ENCODE measurements at regions not wholly inside any gene's neighbourhood (a gene's known extent, or its start where the extent isn't known, plus 50 kb on each side); places are given as distances from the start of the nearest gene placed in this dataset.
"Not testable (repeated sequence)": the region's sequence is repeated elsewhere in the genome, so short reads cannot be mapped to it uniquely, and the experiment has no call there.

DNA sequence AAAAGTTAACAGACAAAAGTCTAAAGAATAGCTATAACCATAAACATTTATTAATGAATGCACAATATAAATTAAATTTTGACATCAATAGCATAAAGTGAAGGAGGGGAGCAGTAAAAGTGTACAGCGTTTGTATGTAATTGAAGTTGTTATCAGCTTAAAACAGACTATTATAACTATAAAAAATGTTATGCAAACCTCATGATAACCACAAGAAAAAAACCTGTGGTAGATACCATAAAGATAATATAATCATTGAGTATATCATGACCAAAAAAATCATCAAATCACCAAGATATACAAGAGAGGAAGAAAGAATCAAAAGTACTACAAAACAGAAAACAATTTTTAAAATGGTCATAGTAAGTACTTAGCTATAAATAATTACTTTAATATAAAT lies 122.1 kb upstream of the ID2 start:
- DNase-seq, result no peak

DNA sequence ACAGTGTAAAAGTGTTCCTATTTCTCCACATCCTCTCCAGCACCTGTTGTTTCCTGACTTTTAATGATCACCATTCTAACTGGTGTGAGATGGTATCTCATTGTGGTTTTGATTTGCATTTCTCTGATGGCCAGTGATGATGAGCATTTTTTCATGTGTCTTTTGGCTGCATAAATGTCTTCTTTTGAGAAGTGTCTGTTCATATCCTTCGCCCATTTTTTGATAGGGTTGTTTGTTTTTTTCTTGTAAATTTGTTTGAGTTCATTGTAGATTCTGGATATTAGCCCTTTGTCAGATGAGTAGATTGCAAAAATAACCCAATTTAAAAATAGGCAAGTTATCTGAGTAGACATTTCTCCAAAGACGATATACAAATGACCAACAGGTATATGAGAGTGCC lies 120.2 kb upstream of the ID2 start:
- DNase-seq, result not testable (repeated sequence)

DNA sequence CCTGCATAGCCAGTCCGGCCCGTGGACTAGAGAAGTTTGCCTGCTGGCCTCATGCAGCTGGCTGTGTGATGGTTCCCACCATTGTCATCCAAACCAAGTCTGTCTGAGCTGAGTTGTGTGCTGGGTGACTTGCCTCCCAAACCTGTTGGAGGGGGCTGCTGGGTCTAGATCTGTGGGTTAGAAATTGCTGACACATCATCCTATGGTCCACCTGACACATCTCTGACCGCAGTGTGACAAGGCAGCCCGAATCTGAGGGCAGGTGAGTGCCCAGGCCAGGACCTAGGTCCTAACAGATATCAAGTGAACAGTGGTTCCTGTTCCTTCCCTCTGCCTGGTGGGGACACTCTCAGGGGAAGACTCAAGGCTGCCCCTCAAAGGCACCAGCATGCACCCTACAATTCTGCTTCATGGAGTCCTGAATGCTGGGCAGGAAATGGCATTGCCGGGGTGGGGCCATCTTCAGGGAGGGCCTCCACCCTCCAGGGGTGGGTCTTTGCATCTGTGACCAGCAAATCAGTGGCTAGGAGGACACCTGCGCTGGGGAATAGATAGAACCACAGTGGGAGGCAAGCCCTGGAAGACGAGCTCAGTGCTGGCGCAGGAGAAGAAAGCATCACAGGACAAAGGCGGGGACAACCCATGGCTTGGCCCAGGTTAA lies 117.9 kb upstream of the ID2 start:
- DNase-seq, result no peak

DNA sequence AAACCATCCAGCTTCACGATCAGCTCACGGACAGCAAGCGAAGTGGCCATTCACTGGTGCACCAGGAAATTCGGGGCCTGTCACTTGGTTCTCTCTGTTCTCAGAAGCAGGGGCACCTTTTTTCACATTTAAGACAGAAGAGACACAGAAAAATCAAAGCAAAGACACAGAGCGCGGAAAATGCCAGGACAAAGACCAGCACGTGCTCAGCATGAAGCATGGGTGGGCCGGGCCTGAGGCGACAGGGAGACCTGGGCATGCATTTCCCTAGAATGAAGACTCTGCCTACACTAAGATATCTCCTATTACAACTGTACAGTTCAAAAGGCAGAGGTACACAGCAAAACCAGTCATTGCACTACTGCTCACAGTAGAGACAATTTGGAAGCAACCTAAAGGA lies 117.4 kb upstream of the ID2 start:
- DNase-seq, result no peak

DNA sequence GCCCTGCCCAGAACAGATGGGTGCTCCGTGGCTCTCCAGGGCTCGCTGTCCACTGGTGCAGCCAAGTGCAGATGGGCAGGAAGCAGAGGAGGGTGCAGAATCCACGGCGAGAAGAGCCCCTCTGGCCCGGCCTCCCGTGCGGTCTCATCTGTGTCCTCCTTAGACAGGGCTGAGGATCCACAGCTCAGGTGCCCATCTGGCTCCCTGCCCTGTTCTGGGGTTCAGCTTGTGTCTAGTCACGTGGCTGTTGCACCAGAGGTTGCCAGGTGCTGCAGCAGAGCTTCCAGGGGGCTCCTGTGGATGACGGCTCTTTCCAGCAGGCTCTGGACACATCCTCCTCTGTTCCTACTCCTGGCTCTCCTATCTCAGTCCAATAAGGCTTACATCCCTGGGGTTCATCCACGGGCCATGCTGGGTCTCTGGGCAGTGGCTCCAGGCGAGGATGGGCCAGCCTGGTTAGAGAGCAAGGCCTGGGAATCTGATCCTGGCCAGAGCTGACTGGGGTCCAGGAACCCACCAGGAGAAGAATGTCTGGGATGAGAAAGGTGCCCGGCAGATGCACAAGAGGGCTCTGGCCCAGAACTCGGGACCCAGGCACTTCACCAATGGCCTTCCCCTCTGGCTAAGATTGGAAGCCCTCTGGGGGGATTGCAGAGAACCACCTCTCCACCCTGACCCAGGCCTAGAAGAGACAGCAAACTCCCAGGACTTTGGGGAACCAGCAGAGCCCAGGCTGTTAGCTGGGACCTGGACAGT lies 116.3 kb upstream of the ID2 start:
- no peak for DNase-seq

DNA sequence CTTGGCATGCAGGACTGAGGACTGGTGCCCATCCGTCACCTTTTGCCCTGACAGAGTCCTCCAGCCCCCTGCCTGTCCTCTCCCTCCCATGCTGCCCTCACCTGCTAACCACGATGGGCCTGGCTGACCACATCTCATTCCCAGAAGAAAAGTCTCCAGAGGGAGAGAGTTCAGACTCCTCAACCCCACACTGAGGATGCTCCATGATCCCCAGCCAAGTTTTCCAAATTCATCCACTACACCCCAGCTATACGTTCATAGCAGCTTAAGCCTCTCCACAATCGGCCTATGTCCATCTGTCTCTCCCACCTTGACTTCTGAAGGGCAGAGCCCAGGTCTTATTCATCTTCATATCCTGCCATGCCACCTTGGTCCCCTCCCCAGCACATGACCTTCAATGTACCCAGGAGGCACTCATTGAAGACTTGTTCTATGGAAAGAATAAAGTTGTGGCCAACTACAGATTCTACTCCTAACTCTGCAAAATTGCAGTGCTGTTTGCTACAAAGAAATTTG lies 115.6 kb upstream of the ID2 start:
- DNase-seq, result no peak

DNA sequence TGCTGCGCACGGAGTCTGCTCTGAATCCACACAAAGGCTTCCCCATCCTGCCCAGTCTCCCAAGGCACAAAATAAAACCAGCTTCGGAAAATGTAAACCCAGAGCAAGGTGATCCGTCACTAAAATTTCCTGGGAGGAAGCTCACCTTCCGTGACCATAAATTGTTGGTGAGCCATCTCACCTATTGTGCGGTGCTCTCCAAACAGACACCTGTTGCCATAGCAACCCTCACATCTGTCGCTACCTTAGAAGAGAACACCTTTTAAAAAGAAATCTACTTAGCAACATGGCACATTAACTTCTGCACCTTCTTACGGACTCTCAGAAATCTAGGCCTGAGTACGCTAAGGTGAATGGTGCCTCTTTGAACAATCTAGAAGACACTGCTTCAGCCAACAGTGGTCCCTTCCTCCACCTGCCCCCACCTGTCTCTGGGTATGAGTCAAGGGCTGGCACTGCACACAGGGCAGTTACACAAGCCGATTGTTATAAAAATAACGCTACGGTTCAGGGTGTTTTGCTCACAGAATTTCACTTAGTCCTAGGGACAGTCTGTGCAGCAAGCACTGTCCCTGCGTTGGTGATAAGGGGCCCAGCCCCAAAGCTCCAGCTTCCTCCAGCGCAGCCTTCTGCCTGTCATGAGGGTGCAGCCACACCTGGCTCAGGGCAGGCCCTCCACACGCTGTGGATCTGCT lies 114.9 kb upstream of the ID2 start:
- no peak for DNase-seq

DNA sequence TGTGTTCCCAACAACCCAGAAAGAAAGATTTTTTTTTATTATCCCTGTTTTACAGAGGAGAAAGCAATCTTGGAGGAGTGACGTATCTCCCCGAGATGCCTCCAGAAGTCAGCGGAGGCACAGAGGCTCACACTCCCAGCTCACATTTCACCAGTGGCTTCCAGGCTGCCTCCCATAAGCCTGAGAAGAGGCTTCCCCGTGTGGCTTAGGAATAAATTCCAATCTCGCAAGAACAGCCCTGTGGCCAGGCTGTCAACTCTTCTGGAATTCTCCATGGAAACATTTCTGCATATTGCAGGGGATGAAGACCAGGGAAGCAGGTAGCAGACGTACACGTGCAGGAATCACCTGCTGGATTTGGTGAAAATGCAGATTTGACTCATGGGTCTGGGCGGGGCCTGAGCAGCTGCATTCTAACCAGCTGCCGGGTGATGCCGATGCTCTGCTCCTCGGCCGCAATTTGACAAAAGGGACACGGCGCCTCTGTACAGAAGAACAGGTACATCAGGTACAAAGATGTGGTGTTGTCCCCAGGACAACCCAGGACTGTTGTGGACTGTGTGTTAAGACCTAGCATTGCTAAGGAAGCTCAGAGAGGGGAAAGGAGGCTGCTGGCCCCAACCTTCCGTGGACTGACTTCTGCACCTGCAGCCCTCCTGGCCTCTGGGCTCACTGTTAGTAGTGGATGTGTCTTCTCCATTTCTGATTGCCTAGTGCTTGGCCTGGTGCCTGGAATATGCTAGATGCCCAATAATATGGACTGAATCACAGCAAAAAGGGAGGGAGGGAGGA lies 114.2 kb upstream of the ID2 start:
- DNase-seq, result no peak

DNA sequence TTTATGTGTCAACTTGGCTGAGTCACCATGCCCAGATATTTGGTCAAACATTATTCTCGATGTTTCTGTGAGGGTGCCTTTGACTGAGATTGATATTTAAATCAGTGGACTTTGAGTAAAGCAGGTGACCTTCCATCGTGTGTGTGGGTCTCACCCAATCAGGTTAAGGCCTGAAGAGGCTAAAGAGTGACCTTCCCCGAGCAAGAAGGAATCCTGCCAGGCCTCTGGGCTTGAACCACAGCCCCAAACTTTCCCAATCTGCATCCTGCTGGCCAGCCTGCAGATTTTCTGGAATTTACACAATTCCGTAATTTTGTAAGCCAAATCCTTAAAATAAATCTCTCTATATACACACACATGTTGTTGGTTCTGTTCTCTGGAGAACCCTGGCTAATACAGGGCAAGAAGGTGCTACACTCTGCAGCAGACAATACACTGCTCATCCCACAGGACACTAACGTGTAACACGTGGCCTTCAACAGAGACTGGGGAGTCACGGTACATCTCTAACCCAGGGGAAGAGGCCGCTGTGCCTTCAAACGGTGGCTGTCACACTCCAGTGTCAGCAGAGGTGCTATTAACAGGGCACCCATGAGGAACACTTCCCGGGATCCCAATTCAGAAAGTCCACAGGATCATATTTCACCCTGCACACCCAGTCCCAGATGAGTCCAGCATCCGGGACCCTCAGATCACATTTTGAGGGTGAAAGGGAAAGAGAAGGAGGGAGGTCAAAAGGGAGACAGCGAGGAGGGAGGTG lies 113.1 kb upstream of the ID2 start:
- DNase-seq, result no peak

DNA sequence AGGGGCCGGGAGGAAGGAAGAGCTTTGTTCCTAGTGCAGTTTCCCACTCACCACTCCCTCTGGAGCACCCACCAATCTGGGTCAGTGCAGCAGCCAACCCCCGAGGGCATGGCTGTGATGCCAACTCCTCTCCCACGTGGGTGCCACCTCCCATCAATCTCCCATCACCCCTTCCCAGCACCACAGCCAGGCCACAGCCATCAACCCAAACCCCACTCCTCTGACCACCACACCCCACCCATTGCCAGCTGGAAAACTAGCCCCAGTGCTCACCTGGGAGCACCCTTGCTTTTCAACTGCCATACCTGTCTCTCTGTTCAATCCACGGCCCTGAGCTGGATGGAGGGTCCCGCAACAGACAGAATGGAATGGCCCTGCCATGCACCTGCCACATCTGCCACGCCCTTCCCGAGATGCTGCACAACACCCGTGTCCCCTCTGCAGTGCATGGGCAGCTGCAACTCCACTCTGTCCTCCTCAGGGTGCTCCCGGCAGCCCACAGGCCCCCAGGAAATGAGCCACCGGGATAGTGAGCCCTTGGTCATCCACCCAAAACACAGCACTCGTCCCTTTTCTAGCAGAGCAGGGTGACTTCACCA lies 112.4 kb upstream of the ID2 start:
- DNase-seq, result no peak

DNA sequence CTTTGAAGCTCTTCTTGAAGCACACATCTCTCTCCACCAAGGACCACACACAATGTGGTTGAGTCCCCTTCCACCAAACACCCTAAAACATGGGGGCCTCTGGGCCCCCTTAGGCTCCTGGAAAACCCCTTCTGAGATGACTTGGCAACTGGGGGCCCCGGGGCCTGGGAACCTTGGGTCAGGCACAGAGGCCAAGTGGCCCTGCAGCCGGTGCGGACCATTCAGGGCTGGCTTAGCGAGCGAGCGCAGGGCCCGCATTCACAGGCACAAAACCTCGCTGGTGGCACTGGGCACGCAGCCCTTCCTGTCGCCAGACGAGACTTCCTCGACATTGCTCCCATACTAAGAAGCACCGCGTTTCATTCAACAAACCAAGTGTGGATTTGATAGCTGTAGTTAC lies 111.2 kb upstream of the ID2 start:
- no peak for DNase-seq

DNA sequence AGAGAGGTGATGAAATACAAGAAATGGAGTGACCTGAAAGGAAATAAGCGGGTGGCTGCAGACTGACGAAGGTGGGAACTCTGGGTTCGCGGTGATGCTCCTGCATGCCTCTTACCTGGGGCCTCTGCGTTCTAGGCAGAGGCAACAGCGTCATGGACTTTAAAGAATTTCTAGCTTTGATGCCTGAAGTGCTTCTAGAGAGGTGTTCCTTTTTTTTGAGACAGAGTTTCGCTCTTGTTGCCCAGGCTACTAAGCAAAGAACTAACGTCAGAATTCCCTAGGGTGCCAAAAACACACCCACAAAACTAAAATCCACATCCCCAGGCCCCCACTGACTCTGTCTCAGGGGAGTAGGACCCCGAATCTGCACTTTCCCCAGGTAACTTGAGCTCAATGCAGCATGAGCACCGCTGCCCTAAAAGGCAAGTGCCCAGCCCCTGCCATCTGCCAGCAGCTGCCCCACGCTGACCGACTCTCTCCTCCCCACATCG lies 110.5 kb upstream of the ID2 start:
- DNase-seq, result no peak

DNA sequence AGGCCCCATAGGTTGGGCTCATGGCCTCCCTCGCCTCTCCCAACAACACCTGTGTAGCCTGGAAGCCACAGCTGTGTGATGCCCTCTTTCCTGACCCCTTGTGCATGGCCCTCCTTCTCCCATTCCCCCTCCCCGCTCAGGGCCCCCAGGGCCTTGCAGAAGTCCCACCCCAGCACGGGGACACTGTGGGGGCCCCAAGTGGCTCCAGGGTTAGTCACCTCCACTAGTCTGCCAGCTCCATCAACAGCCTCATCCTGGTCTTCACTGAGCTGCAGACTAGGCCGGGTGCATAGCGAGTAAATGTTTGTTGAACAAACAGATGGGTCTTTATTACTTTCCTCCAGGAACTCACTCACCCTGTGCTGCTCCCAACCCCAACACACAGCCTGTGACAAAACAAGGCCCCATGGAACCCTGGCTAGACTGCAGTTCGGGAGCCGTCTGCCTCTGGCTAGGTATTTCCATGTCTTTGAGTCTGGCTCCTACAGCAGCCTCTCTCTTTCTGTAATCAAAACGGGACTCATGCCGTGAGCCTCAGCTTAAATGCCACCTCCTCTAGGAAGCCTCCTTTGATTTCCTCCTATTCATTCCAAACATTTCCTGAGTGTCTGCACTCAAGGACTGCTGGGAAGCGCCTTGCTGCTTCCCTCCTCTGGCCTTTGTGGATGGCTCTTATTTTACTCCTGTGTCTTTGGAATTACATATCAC lies 109.9 kb upstream of the ID2 start:
- no peak for DNase-seq

DNA sequence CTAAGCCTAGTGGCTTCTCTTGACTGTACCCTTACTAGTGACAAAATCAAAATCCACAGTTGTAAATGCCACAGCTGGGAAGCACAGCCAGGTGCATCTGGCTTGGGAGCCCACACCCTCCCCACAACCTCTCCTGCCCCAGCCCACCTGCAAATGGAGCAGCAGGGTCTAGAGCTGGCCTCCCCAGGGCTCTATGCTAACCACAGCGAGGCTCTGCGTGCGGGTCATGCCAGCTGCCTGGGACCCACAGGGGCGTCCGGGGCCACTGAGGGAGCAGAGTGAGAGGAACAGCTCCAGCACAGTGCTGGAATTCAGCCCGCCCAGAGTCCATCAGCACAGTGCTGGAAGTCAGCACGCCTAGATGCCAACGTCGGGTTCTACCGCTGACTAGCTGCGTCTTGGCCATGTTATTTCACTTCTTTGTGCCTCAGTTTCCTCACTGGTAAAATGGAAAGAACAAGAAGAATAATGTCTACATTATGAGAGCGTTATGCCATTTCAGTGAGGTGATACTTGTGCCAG lies 109.1 kb upstream of the ID2 start:
- DNase-seq, result no peak

DNA sequence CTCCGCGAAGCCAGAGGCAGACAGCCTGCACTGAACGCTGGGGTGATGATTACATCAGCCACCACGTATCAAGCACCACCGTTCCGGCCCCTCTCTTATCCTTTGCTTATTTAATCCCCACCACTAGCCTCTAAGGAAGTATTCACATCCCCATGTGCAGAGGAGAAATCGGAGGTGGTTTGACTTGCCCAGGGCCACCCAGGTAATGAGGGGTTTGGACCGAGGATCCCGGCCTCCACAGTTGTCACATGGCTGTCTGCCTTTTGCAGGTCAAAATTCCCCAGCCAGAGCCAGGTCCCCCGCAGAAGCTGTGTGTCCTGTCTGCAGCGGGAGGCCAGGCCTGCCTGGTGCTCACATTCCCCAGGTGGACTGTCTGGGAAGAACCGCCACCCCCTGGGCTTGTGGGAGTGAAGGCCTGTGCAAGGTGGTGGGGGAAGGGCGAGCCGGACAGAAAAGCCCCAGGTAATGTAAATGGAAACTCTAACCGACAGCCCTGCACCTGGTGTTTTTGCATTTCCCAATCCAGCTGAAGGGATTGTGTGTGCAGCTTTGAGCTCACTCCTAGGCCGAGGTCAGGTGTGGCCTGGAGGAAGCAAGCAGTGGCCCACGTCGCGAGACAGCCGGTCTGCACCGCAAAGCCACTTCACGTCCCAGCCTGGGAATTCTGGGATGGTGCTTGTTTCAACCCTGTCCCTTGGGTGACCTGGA lies 108.5 kb upstream of the ID2 start:
- no peak for DNase-seq

DNA sequence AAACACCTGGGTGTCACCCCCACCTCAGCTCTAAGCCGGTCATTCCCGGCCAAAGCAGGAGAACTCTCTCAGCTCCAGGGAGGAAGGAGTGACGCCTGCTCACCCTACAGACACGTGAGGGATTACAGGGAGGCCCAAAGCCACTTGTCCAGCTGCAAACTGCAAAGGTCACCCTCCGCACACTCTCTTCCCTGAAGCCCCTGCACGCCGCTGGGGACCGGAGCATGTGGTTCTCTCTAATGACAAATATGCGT lies 108.0 kb upstream of the ID2 start:
- no peak for DNase-seq

DNA sequence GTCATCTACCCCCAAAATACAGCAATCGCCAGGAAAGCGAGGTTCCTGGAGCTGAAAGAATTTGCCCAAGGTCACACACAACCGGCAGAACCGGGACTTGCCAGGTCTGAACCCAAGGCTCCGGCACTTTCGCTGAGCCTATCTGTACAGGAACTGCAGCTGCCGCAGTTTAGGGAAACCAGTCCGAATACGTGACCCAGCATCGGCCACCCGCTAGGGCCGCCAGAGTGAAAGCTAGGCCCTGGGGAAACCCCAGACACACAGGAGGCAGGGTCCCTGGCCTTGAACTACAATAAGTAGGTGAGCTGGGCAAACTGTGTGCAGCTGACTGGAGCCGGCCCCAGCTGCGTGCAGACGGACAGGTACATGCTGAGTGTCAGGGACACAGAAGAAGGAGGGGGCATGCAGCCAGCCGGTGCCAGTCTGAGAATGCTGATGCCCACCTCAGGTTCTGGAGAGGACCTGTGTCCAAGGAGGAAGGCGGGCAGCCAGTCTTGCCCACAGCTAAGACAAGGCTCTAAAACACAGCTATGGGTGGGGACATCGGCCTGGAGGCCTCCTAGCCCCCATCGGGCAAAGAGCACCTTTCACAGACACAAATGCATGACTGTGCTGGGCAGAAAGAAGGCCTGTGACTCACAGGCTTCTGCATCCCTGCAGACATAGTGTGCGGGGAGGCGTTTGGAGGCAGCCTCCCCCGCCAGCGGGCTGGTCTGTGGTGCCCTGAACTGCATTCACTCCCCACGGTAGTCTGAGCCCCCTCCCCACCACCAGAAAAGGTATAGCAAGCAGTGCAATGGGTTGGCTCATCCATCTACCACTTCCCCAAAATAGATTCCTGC lies 107.4 kb upstream of the ID2 start:
- DNase-seq, result no peak

DNA sequence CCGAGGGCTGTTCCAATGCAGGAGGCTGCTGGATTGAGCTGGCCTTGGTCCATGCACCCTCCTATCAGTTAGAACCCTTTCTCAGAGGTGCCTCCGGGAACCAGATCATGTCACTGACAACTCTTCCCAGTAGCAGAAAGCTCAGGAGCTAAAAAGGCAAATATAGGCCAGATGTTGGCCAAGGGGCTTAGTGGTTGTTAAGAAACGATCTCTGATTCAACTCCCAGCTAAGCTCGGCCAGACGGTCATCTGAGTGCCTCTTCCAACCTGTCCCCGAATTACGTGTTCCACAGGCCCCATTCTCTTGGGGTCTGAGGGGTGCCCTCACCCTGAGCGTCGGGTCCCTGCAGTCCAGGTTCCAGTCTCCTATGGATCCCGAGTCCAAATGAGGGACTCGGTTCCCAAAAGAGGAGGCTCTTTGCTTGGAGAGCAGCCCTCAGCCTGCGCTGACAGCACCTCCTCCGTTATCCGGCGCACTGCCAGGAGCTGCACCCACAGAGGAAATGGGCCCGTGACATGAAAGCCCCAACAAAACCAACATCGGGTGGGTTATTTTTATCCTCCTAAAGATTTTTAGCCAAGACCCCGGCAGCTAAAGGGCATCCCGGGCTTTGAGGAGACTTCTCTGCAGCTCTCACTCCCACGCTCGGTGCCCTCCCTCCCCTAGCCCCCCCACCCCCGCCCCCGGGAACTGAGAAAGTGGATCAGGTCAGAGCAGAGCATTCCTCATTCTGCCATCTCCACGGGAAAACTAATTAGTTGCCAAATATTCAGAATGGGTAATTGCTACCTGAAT lies 106.6 kb upstream of the ID2 start:
- peak; percentile 59 for DNase-seq

Measured in CD4-positive, alpha-beta T cell treated with Interleukin-10 for 1 hour (primary cell).